ENCODE measurements at regions not wholly inside any gene's neighbourhood (a gene's known extent, or its start where the extent isn't known, plus 50 kb on each side); places are given as distances from the start of the nearest gene placed in this dataset.

GRCh38 chr2:145203891-145204290 is 684.0 kb upstream of the ZEB2 start:
- H3K27me3 ChIP-seq (ENCODE audit: control insufficient read depth, insufficient read depth, low read length), result no peaks in the 10 kb centered on the region
- no peak overlapping the region for H3K4me3 ChIP-seq (ENCODE audit: low read depth in 2 of 2, low read length in 2 of 2)
- POLR2A ChIA-PET, result interaction anchor here (0.7 kb wide), 1 partner anchor 44 kb away, joined by 3 read pairs; no protein-coding TSS in a partner anchor
- TF ChIP-seq CTCF (IDR thresholded peaks at IDR 0.05) (no peak), REST (IDR thresholded peaks at IDR 0.05; ENCODE audit: insufficient read depth in 1 of 2, low read depth in 2 of 2, low read length in 1 of 2) (no peak), TCF7L2 (IDR thresholded peaks at IDR 0.05; ENCODE audit: low read depth, low read length) (no peak), SIN3A (IDR thresholded peaks at IDR 0.05; ENCODE audit: borderline replicate concordance, insufficient read depth, low read depth, low read length) (no peak), POLR2AphosphoS5 (IDR thresholded peaks at IDR 0.05; ENCODE audit: low read depth, low read length) (no peak)
- H3K27ac ChIP-seq (ENCODE audit: low read length), result no peak overlapping the region
- no peaks in the 10 kb centered on the region for H3K4me1 ChIP-seq (ENCODE audit: control insufficient read depth, insufficient read depth, low read length)
- H3K9me3 ChIP-seq (ENCODE audit: control insufficient read depth, insufficient read depth, low read depth, low read length), result no peaks in the 10 kb centered on the region
- intact Hi-C loops (cut with micrococcal nuclease; ENCODE audit: unreplicated experiment), result no loop called here
- BruUV-seq (replicated peaks), result no TSS peak
- no peaks in the 10 kb centered on the region for H3K36me3 ChIP-seq (ENCODE audit: control insufficient read depth, insufficient read depth, low read length)
- in situ Hi-C loops (cut with HindIII; ENCODE audit: low pct_unique_long_range_greater_than_20kb, low sequenced_read_pairs), result no loop called here
- no peak for DNase-seq (ENCODE audit: low read depth, low spot score)
- ATAC-seq, result no peak
- CTCF ChIA-PET, result no interaction called here

GRCh38 chr2:145199827-145200706 is 680.1 kb upstream of the ZEB2 start:
- no peak for TF ChIP-seq REST (IDR thresholded peaks at IDR 0.05; ENCODE audit: insufficient read depth in 1 of 2, low read depth in 2 of 2, low read length in 1 of 2)
- TF ChIP-seq TCF7L2 (IDR thresholded peaks at IDR 0.05; ENCODE audit: low read depth, low read length), result no peak
- no peak for TF ChIP-seq POLR2AphosphoS5 (IDR thresholded peaks at IDR 0.05; ENCODE audit: low read depth, low read length)
- TF ChIP-seq CTCF (IDR thresholded peaks at IDR 0.05), result no peak
- no peak for TF ChIP-seq SIN3A (IDR thresholded peaks at IDR 0.05; ENCODE audit: borderline replicate concordance, insufficient read depth, low read depth, low read length)
- ATAC-seq (no peak), DNase-seq (ENCODE audit: low read depth, low spot score) (no peak)
- CTCF ChIA-PET, result no interaction called here
- H3K27me3 ChIP-seq (ENCODE audit: control insufficient read depth, insufficient read depth, low read length), result no peaks in the 10 kb centered on the region
- BruUV-seq (replicated peaks), result no TSS peak
- POLR2A ChIA-PET, result no interaction called here
- no peaks in the 10 kb centered on the region for H3K9me3 ChIP-seq (ENCODE audit: control insufficient read depth, insufficient read depth, low read depth, low read length)
- in situ Hi-C loops (cut with HindIII; ENCODE audit: low pct_unique_long_range_greater_than_20kb, low sequenced_read_pairs), result no loop called here
- no peaks in the 10 kb centered on the region for H3K4me1 ChIP-seq (ENCODE audit: control insufficient read depth, insufficient read depth, low read length)
- H3K36me3 ChIP-seq (ENCODE audit: control insufficient read depth, insufficient read depth, low read length), result no peaks in the 10 kb centered on the region
- intact Hi-C loops (cut with micrococcal nuclease; ENCODE audit: unreplicated experiment), result no loop called here
- H3K4me3 ChIP-seq (ENCODE audit: low read depth in 2 of 2, low read length in 2 of 2), result no peak overlapping the region
- H3K27ac ChIP-seq (ENCODE audit: low read length), result no peak overlapping the region
